ENCODE measurements at regions not wholly inside any gene's neighbourhood (a gene's known extent, or its start where the extent isn't known, plus 50 kb on each side); places are given as distances from the start of the nearest gene placed in this dataset.

- TF ChIP-seq TAF1 (IDR thresholded peaks at IDR 0.05; ENCODE audit: low read depth, low read length) (no peak), POLR2AphosphoS5 (IDR thresholded peaks at IDR 0.05; ENCODE audit: low read depth, low read length) (no peak), POLR2A (IDR thresholded peaks at IDR 0.05; ENCODE audit: low read depth, low read length) (no peak), PAX5 (IDR thresholded peaks at IDR 0.05; ENCODE audit: insufficient read depth, low read length, severe bottlenecking) (no peak), SPI1 (IDR thresholded peaks at IDR 0.05; ENCODE audit: low read depth, low read length) (no peak), POU2F2 (IDR thresholded peaks at IDR 0.05; ENCODE audit: low read depth, low read length) (no peak)
These were observed 548.6 kb upstream of the RAB6C start for GRCh38 chr2:129430911-129431310.
